Skeletal muscle tissue (tissue), 3 donors: ENCODE measurements at regions not wholly inside any gene's neighbourhood (a gene's known extent, or its start where the extent isn't known, plus 50 kb on each side); places are given as distances from the start of the nearest gene placed in this dataset.
A peak's percentile ranks its signal among the peaks of the same experiment; 100 is the strongest.

ENCODE experiments used
- H3K27ac ChIP-seq: one replicate; pipeline ENCODE4 v1.7.0; 2013; ENCODE audit warnings: mild to moderate bottlenecking, low read depth, low read length, inconsistent platforms
- H3K27me3 ChIP-seq, 3 donors: one replicate each; pipeline ENCODE4 v1.7.0; 2013; ENCODE audit warnings: low read length in 3 of 3; ENCODE audit not compliant: control insufficient read depth in 3 of 3, insufficient read depth in 3 of 3
- H3K36me3 ChIP-seq, 3 donors: one replicate each; pipeline ENCODE4 v1.7.0; 2013; ENCODE audit warnings: low read length in 3 of 3; ENCODE audit not compliant: control insufficient read depth in 3 of 3, insufficient read depth in 3 of 3
- H3K4me1 ChIP-seq, 3 donors: one replicate each; pipeline ENCODE4 v1.7.0; 2013; ENCODE audit warnings: low read length in 3 of 3, mild to moderate bottlenecking in 3 of 3; ENCODE audit not compliant: control insufficient read depth in 3 of 3, insufficient read depth in 3 of 3
- H3K4me3 ChIP-seq, 3 donors: one replicate each; pipeline ENCODE4 v1.7.0; 2013; ENCODE audit warnings: low read length in 3 of 3
- H3K9ac ChIP-seq, 3 donors: one replicate each; pipeline ENCODE4 v1.7.0; 2013; ENCODE audit warnings: low read length in 3 of 3, mild to moderate bottlenecking in 3 of 3, moderate library complexity in 2 of 3, low read depth in 1 of 3
- H3K9me3 ChIP-seq, 3 donors: one replicate each; pipeline ENCODE4 v1.7.0; 2013; ENCODE audit warnings: low read length in 3 of 3; ENCODE audit not compliant: control insufficient read depth in 3 of 3
- donor health status: Osteomylitis.

GRCh38 chr1:58994664-58995063 is 210.8 kb upstream of the JUN start:
- Histone ChIP-seq H3K4me3 (no peak overlapping the region), H3K27ac (no peak overlapping the region)

GRCh38 chr1:58996341-58997059 is 212.7 kb upstream of the JUN start:
- H3K4me3 ChIP-seq, result no peak overlapping the region
- H3K9me3 ChIP-seq, result no peaks in the 10 kb centered on the region
- no peaks in the 10 kb centered on the region for H3K27me3 ChIP-seq
- peaks cover 0 to 3% (median 3%) of the 10 kb centered on the region in 3 donors for H3K4me1 ChIP-seq
- H3K36me3 ChIP-seq, result no peaks in the 10 kb centered on the region
- no peak overlapping the region for H3K27ac ChIP-seq
- H3K9ac ChIP-seq, result no peak overlapping the region

More at GRCh38 chr1:58994664-58995063, 210.8 kb upstream of the JUN start:
- Histone ChIP-seq H3K36me3 (no peaks in the 10 kb centered on the region), H3K9ac (no peak overlapping the region), H3K9me3 (no peaks in the 10 kb centered on the region), H3K27me3 (no peaks in the 10 kb centered on the region), H3K4me1 (peaks cover 0 to 3% (median 3%) of the 10 kb centered on the region in 3 donors)

GRCh38 chr1:58997060-58997411 is 213.2 kb upstream of the JUN start:
- Histone ChIP-seq H3K9me3 (no peaks in the 10 kb centered on the region), H3K4me1 (peaks cover 0 to 3% (median 3%) of the 10 kb centered on the region in 3 donors), H3K27me3 (no peaks in the 10 kb centered on the region), H3K9ac (no peak overlapping the region), H3K27ac (no peak overlapping the region), H3K36me3 (no peaks in the 10 kb centered on the region), H3K4me3 (no peak overlapping the region)

GRCh38 chr1:58997637-58998036 is 213.8 kb upstream of the JUN start:
- no peak overlapping the region for H3K9ac ChIP-seq
- peaks cover 0 to 3% (median 3%) of the 10 kb centered on the region in 3 donors for H3K4me1 ChIP-seq
- H3K27ac ChIP-seq, result no peak overlapping the region
- no peaks in the 10 kb centered on the region for H3K9me3 ChIP-seq
- no peak overlapping the region for H3K4me3 ChIP-seq
- H3K27me3 ChIP-seq, result no peaks in the 10 kb centered on the region
- no peaks in the 10 kb centered on the region for H3K36me3 ChIP-seq

- no peaks in the 10 kb centered on the region for H3K36me3 ChIP-seq
- H3K9me3 ChIP-seq, result no peaks in the 10 kb centered on the region
- H3K4me1 ChIP-seq, result peaks cover 0 to 6% (median 3%) of the 10 kb centered on the region in 3 donors
- H3K4me3 ChIP-seq, result no peak overlapping the region
- H3K9ac ChIP-seq, result no peak overlapping the region
- H3K27me3 ChIP-seq, result no peaks in the 10 kb centered on the region
- H3K27ac ChIP-seq, result no peak overlapping the region
Measured at GRCh38 chr1:58999676-59000075, 215.8 kb upstream of the JUN start.

- Histone ChIP-seq H3K4me1 (peaks cover 10 to 18% (median 15%) of the 10 kb centered on the region in 3 donors), H3K4me3 (no peak overlapping the region), H3K9ac (no peak overlapping the region), H3K27me3 (no peaks in the 10 kb centered on the region), H3K27ac (no peak overlapping the region), H3K36me3 (no peaks in the 10 kb centered on the region), H3K9me3 (no peaks in the 10 kb centered on the region)
Measured at GRCh38 chr1:59004755-59005154, 220.9 kb upstream of the JUN start.

- no peaks in the 10 kb centered on the region for H3K27me3 ChIP-seq
- H3K4me3 ChIP-seq, result no peak overlapping the region
- H3K36me3 ChIP-seq, result no peaks in the 10 kb centered on the region
- no peaks in the 10 kb centered on the region for H3K9me3 ChIP-seq
- peaks cover 10 to 18% (median 15%) of the 10 kb centered on the region in 3 donors for H3K4me1 ChIP-seq
- H3K9ac ChIP-seq, result no peak overlapping the region
- no peak overlapping the region for H3K27ac ChIP-seq
Measured at GRCh38 chr1:59005491-59006288, 221.8 kb upstream of the JUN start.

- no peaks in the 10 kb centered on the region for H3K9me3 ChIP-seq
- H3K4me3 ChIP-seq, result peak overlapping the region in 1 of 3 donors; percentile 25
- peak overlapping the region; percentile 1 for H3K27ac ChIP-seq
- no peaks in the 10 kb centered on the region for H3K27me3 ChIP-seq
- peak overlapping the region in 1 of 3 donors; percentile 19 for H3K9ac ChIP-seq
- peaks cover 10 to 18% (median 15%) of the 10 kb centered on the region in 3 donors for H3K4me1 ChIP-seq
- H3K36me3 ChIP-seq, result no peaks in the 10 kb centered on the region
Measured at GRCh38 chr1:59006289-59006658, 222.4 kb upstream of the JUN start.

GRCh38 chr1:59006932-59007331 is 223.1 kb upstream of the JUN start:
- Histone ChIP-seq H3K9ac (no peak overlapping the region), H3K4me3 (peak overlapping the region in 2 of 3 donors; percentile 25 to 32), H3K4me1 (peaks cover 10 to 18% (median 15%) of the 10 kb centered on the region in 3 donors), H3K27ac (peak overlapping the region; percentile 64), H3K36me3 (no peaks in the 10 kb centered on the region), H3K9me3 (no peaks in the 10 kb centered on the region), H3K27me3 (no peaks in the 10 kb centered on the region)

GRCh38 chr1:59007429-59007819 is 223.6 kb upstream of the JUN start:
- Histone ChIP-seq H3K4me1 (peaks cover 10 to 18% (median 15%) of the 10 kb centered on the region in 3 donors), H3K27me3 (no peaks in the 10 kb centered on the region), H3K9me3 (no peaks in the 10 kb centered on the region), H3K36me3 (no peaks in the 10 kb centered on the region), H3K9ac (no peak overlapping the region), H3K27ac (peak overlapping the region; percentile 64), H3K4me3 (no peak overlapping the region)
